ENCODE measurements at regions not wholly inside any gene's neighbourhood (a gene's known extent, or its start where the extent isn't known, plus 50 kb on each side); places are given as distances from the start of the nearest gene placed in this dataset.

DNA sequence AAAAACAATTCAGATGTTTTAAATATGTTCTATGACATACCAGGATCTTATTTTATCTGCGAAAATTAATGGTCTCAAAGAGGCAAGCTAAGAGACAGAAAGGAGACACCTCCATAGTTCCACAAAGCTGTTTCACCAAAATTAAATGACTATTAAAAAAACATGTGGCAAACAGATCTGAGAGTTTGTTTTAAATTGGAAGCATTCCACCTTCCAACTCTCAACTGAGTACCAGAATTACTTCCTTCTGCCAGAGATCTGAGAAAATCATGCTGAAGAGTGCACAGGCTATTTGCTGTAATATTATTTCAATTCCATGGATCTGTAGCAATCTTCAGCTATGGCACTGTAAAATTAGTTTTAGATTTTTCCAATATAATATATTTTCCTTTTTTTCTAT, 669.5 kb upstream of the MARCKS start:
- no peak for TF ChIP-seq EP300 (IDR thresholded peaks at IDR 0.05)
- TF ChIP-seq POLR2A (IDR thresholded peaks at IDR 0.05; ENCODE audit: low read depth) = no peak
- no peak for TF ChIP-seq POLR2AphosphoS5 (IDR thresholded peaks at IDR 0.05)
- TF ChIP-seq, protein P1, sequence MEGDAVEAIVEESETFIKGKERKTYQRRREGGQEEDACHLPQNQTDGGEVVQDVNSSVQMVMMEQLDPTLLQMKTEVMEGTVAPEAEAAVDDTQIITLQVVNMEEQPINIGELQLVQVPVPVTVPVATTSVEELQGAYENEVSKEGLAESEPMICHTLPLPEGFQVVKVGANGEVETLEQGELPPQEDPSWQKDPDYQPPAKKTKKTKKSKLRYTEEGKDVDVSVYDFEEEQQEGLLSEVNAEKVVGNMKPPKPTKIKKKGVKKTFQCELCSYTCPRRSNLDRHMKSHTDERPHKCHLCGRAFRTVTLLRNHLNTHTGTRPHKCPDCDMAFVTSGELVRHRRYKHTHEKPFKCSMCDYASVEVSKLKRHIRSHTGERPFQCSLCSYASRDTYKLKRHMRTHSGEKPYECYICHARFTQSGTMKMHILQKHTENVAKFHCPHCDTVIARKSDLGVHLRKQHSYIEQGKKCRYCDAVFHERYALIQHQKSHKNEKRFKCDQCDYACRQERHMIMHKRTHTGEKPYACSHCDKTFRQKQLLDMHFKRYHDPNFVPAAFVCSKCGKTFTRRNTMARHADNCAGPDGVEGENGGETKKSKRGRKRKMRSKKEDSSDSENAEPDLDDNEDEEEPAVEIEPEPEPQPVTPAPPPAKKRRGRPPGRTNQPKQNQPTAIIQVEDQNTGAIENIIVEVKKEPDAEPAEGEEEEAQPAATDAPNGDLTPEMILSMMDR (IDR thresholded peaks at IDR 0.05) = no peak
